ENCODE measurements at regions not wholly inside any gene's neighbourhood (a gene's known extent, or its start where the extent isn't known, plus 50 kb on each side); places are given as distances from the start of the nearest gene placed in this dataset.

- no peak for TF ChIP-seq CTCF (IDR thresholded peaks at IDR 0.05; ENCODE audit: insufficient read depth, low read length)
- no peak for TF ChIP-seq GABPA (IDR thresholded peaks at IDR 0.05; ENCODE audit: low read depth)
- peaks cover 3% of the 10 kb centered on the region for H3K27me3 ChIP-seq (ENCODE audit: insufficient read depth, poor library complexity, severe bottlenecking)
- no peak overlapping the region for H3K4me3 ChIP-seq (replicated peaks; ENCODE audit: insufficient read depth, low read length)
- H3K27ac ChIP-seq (replicated peaks): no peak overlapping the region
- DNase-seq (ENCODE audit: low read depth in 1 of 2, low spot score in 1 of 2): no peak
Observed at GRCh38 chr18:75904416-75904815, 476.9 kb upstream of the SMIM21 start.

- DNase-seq (ENCODE audit: low read depth in 1 of 2, low spot score in 1 of 2): no peak
- Histone ChIP-seq H3K4me3 (replicated peaks; ENCODE audit: insufficient read depth, low read length) (no peak overlapping the region), H3K27ac (replicated peaks) (no peak overlapping the region), H3K27me3 (ENCODE audit: insufficient read depth, poor library complexity, severe bottlenecking) (no peaks in the 10 kb centered on the region)
- TF ChIP-seq SPI1 (IDR thresholded peaks at IDR 0.05; ENCODE audit: borderline replicate concordance, low read depth): no peak
- no peak for TF ChIP-seq CTCF (IDR thresholded peaks at IDR 0.05; ENCODE audit: insufficient read depth, low read length)
Observed at GRCh38 chr18:75898651-75899050, 471.1 kb upstream of the SMIM21 start.

- no peak for DNase-seq (ENCODE audit: low read depth in 1 of 2, low spot score in 1 of 2)
- no peaks in the 10 kb centered on the region for H3K27me3 ChIP-seq (ENCODE audit: insufficient read depth, poor library complexity, severe bottlenecking)
- TF ChIP-seq REST (IDR thresholded peaks at IDR 0.05; ENCODE audit: insufficient replicate concordance, low read depth): no peak
- TF ChIP-seq SPI1 (IDR thresholded peaks at IDR 0.05; ENCODE audit: borderline replicate concordance, low read depth): no peak
- no peak for TF ChIP-seq GABPA (IDR thresholded peaks at IDR 0.05; ENCODE audit: low read depth)
- no peak for TF ChIP-seq POLR2AphosphoS5 (IDR thresholded peaks at IDR 0.05; ENCODE audit: low read depth)
- no peak for TF ChIP-seq CTCF (IDR thresholded peaks at IDR 0.05; ENCODE audit: insufficient read depth, low read length)
- H3K27ac ChIP-seq (replicated peaks): no peak overlapping the region
- no peak overlapping the region for H3K4me3 ChIP-seq (replicated peaks; ENCODE audit: insufficient read depth, low read length)
Observed at GRCh38 chr18:75897386-75897785, 469.9 kb upstream of the SMIM21 start.

GRCh38 chr18:75896865-75897264 lies 469.4 kb upstream of the SMIM21 start:
- H3K27ac ChIP-seq (replicated peaks): no peak overlapping the region
- no peaks in the 10 kb centered on the region for H3K27me3 ChIP-seq (ENCODE audit: insufficient read depth, poor library complexity, severe bottlenecking)
- no peak for TF ChIP-seq SPI1 (IDR thresholded peaks at IDR 0.05; ENCODE audit: borderline replicate concordance, low read depth)
- no peak for TF ChIP-seq GABPA (IDR thresholded peaks at IDR 0.05; ENCODE audit: low read depth)
- TF ChIP-seq POLR2AphosphoS5 (IDR thresholded peaks at IDR 0.05; ENCODE audit: low read depth): no peak
- no peak for TF ChIP-seq REST (IDR thresholded peaks at IDR 0.05; ENCODE audit: insufficient replicate concordance, low read depth)
- TF ChIP-seq CTCF (IDR thresholded peaks at IDR 0.05; ENCODE audit: insufficient read depth, low read length): no peak
- no peak for DNase-seq (ENCODE audit: low read depth in 1 of 2, low spot score in 1 of 2)
- H3K4me3 ChIP-seq (replicated peaks; ENCODE audit: insufficient read depth, low read length): no peak overlapping the region

Data from HL-60 (cell line).